ENCODE measurements at regions not wholly inside any gene's neighbourhood (a gene's known extent, or its start where the extent isn't known, plus 50 kb on each side); places are given as distances from the start of the nearest gene placed in this dataset.

GRCh38 chr7:25906760-25907159 lies 245.2 kb upstream of the NFE2L3 start:
- Histone ChIP-seq H3K27ac (no peak overlapping the region), H3K4me3 (no peak overlapping the region), H3K4me1 (ENCODE audit: insufficient read depth) (peaks cover 2% of the 10 kb centered on the region), H3K9me3 (no peaks in the 10 kb centered on the region), H3K36me3 (no peaks in the 10 kb centered on the region), H3K27me3 (no peaks in the 10 kb centered on the region)
- TF ChIP-seq CTCF (IDR thresholded peaks at IDR 0.05), result no peak
- TF ChIP-seq EP300 (IDR thresholded peaks at IDR 0.05), result no peak
- TF ChIP-seq POLR2A (IDR thresholded peaks at IDR 0.05), result no peak
- intact Hi-C loops (cut with DNase I), result no loop called here
- no peak for DNase-seq
- WGBS, 3 donors, result 51 to 67% (median 59%) methylated on average over 5 of the region's 5 CpGs

GRCh38 chr7:25907214-25907613 lies 244.8 kb upstream of the NFE2L3 start:
- no peak for DNase-seq
- no peak overlapping the region for H3K4me3 ChIP-seq
- no peaks in the 10 kb centered on the region for H3K9me3 ChIP-seq
- no peaks in the 10 kb centered on the region for H3K4me1 ChIP-seq (ENCODE audit: insufficient read depth)
- H3K27ac ChIP-seq, result no peak overlapping the region
- no peaks in the 10 kb centered on the region for H3K36me3 ChIP-seq
- TF ChIP-seq CTCF (IDR thresholded peaks at IDR 0.05), result no peak
- TF ChIP-seq POLR2A (IDR thresholded peaks at IDR 0.05), result no peak
- no peak for TF ChIP-seq EP300 (IDR thresholded peaks at IDR 0.05)
- no peaks in the 10 kb centered on the region for H3K27me3 ChIP-seq
- 92 to 94% (median 93%) methylated on average over 7 of the region's 7 CpGs for WGBS, 3 donors
- intact Hi-C loops (cut with DNase I), result no loop called here

GRCh38 chr7:25907731-25908130 lies 244.3 kb upstream of the NFE2L3 start:
- H3K9me3 ChIP-seq, result no peaks in the 10 kb centered on the region
- 90 to 97% (median 92%) methylated on average over 5 of the region's 5 CpGs for WGBS, 3 donors
- DNase-seq, result no peak

GRCh38 chr7:25908154-25908949 lies 243.6 kb upstream of the NFE2L3 start:
- intact Hi-C loops (cut with DNase I), result no loop called here
- no peak for DNase-seq
- 86 to 100% (median 98%) methylated on average over 1 of the region's 1 CpG for WGBS, 3 donors
- Histone ChIP-seq H3K4me1 (ENCODE audit: insufficient read depth) (no peaks in the 10 kb centered on the region), H3K4me3 (no peak overlapping the region), H3K36me3 (no peaks in the 10 kb centered on the region), H3K9me3 (no peaks in the 10 kb centered on the region), H3K27ac (no peak overlapping the region), H3K27me3 (no peaks in the 10 kb centered on the region)
- TF ChIP-seq POLR2A (IDR thresholded peaks at IDR 0.05) (no peak), CTCF (IDR thresholded peaks at IDR 0.05) (no peak), EP300 (IDR thresholded peaks at IDR 0.05) (no peak)

More at GRCh38 chr7:25907731-25908130, 244.3 kb upstream of the NFE2L3 start:
- intact Hi-C loops (cut with DNase I), result no loop called here
- H3K27me3 ChIP-seq, result no peaks in the 10 kb centered on the region
- TF ChIP-seq EP300 (IDR thresholded peaks at IDR 0.05) (no peak), POLR2A (IDR thresholded peaks at IDR 0.05) (no peak), CTCF (IDR thresholded peaks at IDR 0.05) (no peak)
- H3K27ac ChIP-seq, result no peak overlapping the region
- H3K36me3 ChIP-seq, result no peaks in the 10 kb centered on the region
- H3K4me3 ChIP-seq, result no peak overlapping the region
- no peaks in the 10 kb centered on the region for H3K4me1 ChIP-seq (ENCODE audit: insufficient read depth)
